GM19351 (cell line): ENCODE measurements at regions not wholly inside any gene's neighbourhood (a gene's known extent, or its start where the extent isn't known, plus 50 kb on each side); places are given as distances from the start of the nearest gene placed in this dataset.

Experiments
- ATAC-seq: cut with Tn5 transposase; IDR thresholded peaks from one replicate; pipeline ENCODE4 v1.9.1; 2021; ENCODE audit warnings: mild to moderate bottlenecking, moderate library complexity; ENCODE audit not compliant: unreplicated experiment

- no peak for ATAC-seq
These were observed 1895.1 kb downstream of the MRPL39 start for GRCh38 chr21:23712166-23712565.

DNA sequence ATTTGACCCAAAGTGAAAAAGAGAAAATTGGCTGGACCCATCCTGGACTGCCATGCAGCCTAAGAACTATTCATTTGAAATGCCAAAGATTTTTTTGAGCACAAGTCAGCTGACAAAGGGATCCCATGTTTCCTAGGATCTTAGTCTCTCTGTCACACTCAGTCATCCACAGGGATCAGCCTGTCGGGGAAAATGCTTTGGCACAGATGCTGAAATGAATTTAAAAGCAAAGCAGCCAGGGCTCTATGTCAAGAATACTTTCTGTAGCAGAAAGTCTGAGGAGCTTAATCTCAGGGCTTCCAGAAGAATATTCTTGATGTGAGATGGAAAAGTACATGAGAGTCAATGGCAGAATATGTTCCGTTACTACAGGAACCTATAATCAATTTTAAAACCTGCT is 1900.8 kb downstream of the MRPL39 start:
- ATAC-seq: no peak

DNA sequence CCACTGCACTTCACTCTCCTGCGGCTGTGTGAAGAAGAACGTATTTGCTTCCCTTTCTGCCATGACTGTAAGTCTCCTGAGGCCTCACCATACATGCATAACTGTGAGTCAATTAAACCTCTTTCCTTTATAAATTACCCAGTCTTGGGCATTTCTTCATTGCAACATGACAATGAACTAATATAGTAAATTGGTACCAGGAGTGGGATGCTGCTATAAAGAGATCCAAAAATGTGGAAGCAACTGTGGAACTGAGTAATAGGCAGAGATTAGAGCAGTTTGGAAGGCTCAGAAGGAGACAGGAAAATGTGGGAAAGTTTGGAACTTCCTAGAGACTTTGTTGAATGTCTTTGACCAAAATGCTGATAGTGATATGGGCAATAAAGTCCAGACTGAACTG is 1907.9 kb downstream of the MRPL39 start:
- ATAC-seq: no peak

DNA sequence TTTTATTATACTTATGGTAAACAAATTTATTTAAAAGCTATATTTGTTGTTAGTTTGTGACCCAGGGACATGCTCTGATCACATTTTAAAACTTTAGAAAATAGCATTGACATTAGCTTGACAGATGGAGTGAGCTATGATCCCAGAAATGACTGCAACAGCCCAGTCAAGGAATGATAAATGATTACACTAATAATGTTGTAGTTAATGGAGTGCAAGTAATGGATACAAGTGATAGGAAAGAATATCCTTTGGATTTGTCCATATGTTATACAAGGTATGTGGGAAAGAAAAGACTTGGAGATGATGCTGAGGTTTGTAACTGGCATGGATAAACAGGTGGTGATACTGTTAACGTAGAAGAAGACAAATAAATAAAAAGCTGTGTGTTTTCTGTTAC is 1908.7 kb downstream of the MRPL39 start:
- no peak for ATAC-seq

DNA sequence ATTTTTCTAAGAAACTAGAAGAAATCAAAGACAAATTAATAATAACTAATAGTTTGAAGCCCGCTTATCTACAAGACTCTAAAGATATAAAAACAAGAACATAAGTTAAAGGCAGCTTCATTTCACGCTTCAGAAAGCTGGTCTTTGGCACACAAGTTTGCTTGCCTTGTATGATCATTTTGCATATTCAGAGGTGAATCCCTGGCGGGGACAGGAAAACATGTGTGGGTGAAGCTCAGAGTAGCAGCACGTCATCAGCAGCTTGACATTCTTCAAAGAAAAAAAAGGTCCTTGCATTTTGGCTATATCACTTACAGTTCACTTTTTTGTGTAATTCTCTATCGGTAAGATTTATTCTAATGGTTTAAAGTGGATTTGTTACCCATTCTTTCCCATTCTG is 1911.8 kb downstream of the MRPL39 start:
- ATAC-seq: no peak

DNA sequence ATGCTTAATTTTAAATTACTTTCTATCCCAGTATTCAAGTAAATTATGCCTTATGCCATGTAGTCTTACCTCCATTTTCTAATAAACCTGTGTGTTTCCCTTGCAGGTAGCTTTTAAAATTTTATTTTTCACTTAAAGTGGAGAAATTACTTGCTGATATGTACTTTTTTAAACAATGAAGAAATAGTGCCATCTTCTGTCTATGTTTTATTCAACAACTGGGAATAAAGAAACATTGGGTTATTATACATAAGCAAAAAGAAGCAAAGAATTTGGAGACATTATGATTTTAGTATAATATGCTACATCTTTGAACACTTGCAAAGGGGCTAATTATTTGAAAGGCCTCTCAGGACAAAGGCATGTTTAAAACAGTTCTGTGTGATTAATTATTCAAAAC is 1912.9 kb downstream of the MRPL39 start:
- no peak for ATAC-seq

DNA sequence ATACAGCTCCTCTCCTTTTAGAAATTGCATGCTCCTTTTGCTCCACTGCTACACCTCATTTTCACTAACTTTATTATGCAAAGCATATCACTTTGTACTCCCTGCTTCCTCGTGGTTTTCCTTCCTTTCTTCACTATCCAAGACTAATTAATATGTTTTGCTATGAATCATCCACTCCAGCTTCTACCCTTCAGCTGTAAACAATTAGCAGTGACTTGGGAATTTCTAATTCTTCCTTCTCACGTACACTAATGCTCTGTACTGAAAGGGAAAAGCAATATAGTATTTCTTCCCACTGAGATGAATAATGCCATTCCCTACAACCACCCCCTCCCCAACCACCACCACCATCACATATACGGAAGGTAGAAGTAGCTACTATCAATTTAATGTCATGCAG is 1917.0 kb downstream of the MRPL39 start:
- ATAC-seq: no peak

- no peak for ATAC-seq
These were observed 1920.4 kb downstream of the MRPL39 start for GRCh38 chr21:23686737-23687523.

GRCh38 chr21:23684431-23684830 is 1922.8 kb downstream of the MRPL39 start:
- ATAC-seq: no peak

DNA sequence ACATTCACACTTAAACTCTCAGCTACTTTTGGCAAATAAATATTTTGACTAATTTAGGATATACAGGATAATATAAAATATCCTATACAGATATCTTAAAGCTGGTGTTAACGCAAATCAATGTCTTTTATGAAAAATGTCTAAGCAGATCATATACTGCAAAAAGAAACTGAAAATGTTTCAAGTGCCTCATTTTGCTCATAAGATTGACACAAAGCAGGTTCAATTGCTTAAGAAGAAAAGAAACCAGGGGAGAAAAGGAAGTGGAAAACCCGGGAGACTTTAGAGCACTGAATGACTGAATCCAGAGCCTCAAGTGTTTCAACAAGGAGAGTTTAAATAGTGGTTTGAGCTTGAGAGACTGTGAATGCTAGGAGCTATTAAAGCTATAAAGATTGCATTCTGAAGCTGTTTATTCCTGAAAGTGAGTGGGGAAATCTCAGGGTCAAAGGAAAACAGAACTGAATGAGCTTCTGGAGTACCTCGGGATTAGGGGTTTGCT is 1943.0 kb downstream of the MRPL39 start:
- ATAC-seq: no peak

- no peak for ATAC-seq
These were observed 1946.7 kb downstream of the MRPL39 start for GRCh38 chr21:23660560-23660959.

- ATAC-seq: no peak
These were observed 1962.5 kb downstream of the MRPL39 start for GRCh38 chr21:23644768-23645167.

DNA sequence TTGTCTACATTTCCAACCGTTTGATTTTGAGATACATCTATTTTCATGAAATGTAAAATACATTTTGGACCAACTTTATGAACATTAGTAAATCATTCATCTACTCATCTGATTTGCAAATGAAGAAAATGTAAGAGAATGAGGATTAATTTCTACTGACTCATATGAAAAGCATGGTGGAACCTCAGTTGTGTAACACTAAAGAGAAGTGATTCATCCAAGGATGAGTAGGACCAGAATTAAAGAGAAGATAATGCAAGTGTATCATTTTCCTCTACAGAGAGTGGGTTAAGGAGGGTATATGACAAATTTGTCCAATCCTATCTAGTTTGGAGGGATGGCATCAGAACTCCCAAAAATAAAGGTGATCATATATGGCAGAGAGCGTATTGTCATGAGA is 1967.6 kb downstream of the MRPL39 start:
- no peak for ATAC-seq

DNA sequence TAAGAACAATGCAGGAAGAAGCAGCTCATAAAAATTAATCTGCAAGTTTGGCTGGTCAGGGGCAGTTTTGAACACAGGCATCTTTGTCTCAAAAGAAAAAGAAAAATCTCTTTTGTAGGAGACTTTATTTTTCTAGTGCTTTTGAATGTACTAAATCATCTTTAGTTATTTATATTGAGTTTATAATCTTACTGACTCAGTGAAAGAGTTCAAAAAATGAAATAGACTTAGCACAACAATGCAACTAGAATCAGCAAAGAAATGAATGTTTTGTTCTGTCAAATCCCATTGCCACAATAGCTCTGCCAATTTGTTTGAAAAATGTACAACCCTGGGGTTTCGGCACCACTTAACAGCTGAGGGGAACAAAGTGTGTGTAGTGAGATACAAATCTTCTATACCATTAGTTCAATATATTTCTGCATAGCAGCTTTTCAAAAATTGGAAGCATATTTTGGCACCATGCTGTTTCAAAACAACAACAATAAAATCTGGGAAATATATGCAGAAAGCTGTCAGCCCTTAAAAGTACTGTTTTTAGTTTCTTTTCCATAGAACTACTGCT is 1969.1 kb downstream of the MRPL39 start:
- no peak for ATAC-seq

DNA sequence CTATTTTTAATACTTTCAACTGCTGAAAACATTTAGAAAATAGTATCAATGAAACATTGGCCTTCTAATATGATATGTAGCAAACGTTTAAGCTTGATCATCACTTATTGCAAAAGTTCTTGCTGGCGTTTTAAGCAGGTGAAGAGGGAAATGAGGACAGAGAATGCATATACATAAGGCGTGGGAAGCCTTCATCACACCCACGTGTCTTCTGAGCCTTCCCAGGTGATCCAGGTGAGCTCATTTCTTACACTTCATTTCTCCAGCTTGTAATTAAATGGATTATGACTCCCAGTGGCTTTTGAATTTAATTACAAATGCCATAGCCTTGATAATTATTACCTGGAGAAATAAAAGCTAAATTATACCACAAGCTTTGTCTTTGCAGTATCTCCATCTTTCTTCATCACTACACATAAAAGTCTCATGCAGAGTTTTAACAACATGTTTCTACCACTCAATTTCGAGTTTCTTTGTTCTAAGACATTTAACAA is 1973.8 kb downstream of the MRPL39 start:
- ATAC-seq: no peak

- ATAC-seq: no peak
These were observed 1983.0 kb downstream of the MRPL39 start for GRCh38 chr21:23624281-23624680.

- no peak for ATAC-seq
These were observed 1994.3 kb downstream of the MRPL39 start for GRCh38 chr21:23613014-23613413.

DNA sequence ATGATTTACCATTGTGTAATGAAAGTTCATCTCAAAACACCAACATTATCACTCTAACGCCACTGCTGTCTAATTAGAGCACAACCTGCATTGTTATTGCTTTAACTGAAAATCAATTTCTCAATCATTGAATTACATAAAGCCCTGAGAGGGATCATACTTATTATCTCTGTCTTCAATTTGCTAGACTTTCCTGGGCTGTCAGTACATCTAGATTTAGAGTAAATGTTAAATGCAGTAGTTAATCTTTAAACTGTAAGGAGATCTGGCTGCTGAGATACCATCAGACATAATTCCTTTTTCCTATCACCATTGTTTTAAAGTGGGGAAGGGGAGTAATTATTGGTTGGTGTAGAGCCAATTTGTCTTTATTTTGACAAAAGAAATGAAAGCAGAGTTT is 1995.1 kb downstream of the MRPL39 start:
- no peak for ATAC-seq

GRCh38 chr21:23607782-23608431 is 1999.4 kb downstream of the MRPL39 start:
- no peak for ATAC-seq

- ATAC-seq: no peak
These were observed 2005.7 kb downstream of the MRPL39 start for GRCh38 chr21:23601549-23601948.

GRCh38 chr21:23593582-23593981 is 2013.7 kb downstream of the MRPL39 start:
- no peak for ATAC-seq

- no peak for ATAC-seq
These were observed 2021.9 kb downstream of the MRPL39 start for GRCh38 chr21:23585419-23585818.
